SK-N-MC (cell line): ENCODE measurements at regions not wholly inside any gene's neighbourhood (a gene's known extent, or its start where the extent isn't known, plus 50 kb on each side); places are given as distances from the start of the nearest gene placed in this dataset.

Experiments
- EZH2 ChIP-seq: fragments of 200-600 bp; sonication (generic); IDR thresholded peaks from one replicate; pipeline ENCODE4 v1.6.1; 2017; ENCODE audit warnings: antibody characterized with exemption
- POLR2AphosphoS5 ChIP-seq: IDR thresholded peaks from 2 replicates; pipeline ENCODE4 v1.6.1; 2012; ENCODE audit warnings: mild to moderate bottlenecking, low read depth, low read length, borderline replicate concordance

GRCh38 chr21:35980821-35981220 is 79.5 kb downstream of the SETD4 start:
- TF ChIP-seq POLR2AphosphoS5, result no peak
- no peak for TF ChIP-seq EZH2
